Keratinocyte (primary cell): ENCODE measurements at regions not wholly inside any gene's neighbourhood (a gene's known extent, or its start where the extent isn't known, plus 50 kb on each side); places are given as distances from the start of the nearest gene placed in this dataset.

ENCODE experiments used
- DNase-seq: peaks from one replicate; pipeline ENCODE4 v3.0.0-alpha.2; 2011; ENCODE audit warnings: low read depth, missing footprints, low spot score
- FAIRE-seq: peaks from 2 replicates; lab custom pipeline; 2011; peaks lifted over from hg19 to GRCh38; lab: Jason Lieb, UNC
- H2AFZ ChIP-seq: 2 replicates; pipeline ENCODE4 v1.6.0; 2012; ENCODE audit warnings: low read length, control low read depth, inconsistent platforms; ENCODE audit not compliant: control insufficient read depth
- H3K27ac ChIP-seq: 2 replicates; pipeline ENCODE4 v1.5.1; 2011; ENCODE audit warnings: low read length; ENCODE audit not compliant: control insufficient read depth, insufficient read depth
- H3K27me3 ChIP-seq: 3 replicates; pipeline ENCODE4 v1.6.0; 2011; ENCODE audit warnings: low read length; ENCODE audit not compliant: control insufficient read depth, insufficient read depth; ENCODE audit errors: extremely low read depth
- H3K36me3 ChIP-seq, 2 experiments: 2 replicates in 1 of 2; 3 replicates in 1 of 2; pipeline ENCODE4 v1.5.1; 2011; ENCODE audit warnings: low read length in 2 of 2, mild to moderate bottlenecking in 1 of 2; ENCODE audit not compliant: control insufficient read depth in 2 of 2, insufficient read depth in 2 of 2; ENCODE audit errors: extremely low read depth in 1 of 2
- H3K4me1 ChIP-seq: 3 replicates; pipeline ENCODE4 v1.5.1; 2011; ENCODE audit warnings: low read length; ENCODE audit not compliant: control insufficient read depth, insufficient read depth; ENCODE audit errors: extremely low read depth
- H3K4me2 ChIP-seq: 3 replicates; pipeline ENCODE4 v1.6.0; 2011; ENCODE audit warnings: low read depth, low read length; ENCODE audit not compliant: control insufficient read depth, insufficient read depth; ENCODE audit errors: extremely low read depth
- H3K4me3 ChIP-seq, 3 experiments: fragments of 200-600 bp in 1 of 3; sonication (generic) in 1 of 3; 2 replicates in 2 of 3; 3 replicates in 1 of 3; pipeline ENCODE4 v1.5.1; 2011 to 2016; ENCODE audit warnings: low read length in 3 of 3, mild to moderate bottlenecking in 3 of 3, control low read depth in 2 of 3, inconsistent platforms in 1 of 3, low read depth in 1 of 3, mixed read lengths in 1 of 3, mixed run types in 1 of 3, moderate library complexity in 1 of 3; ENCODE audit not compliant: control insufficient read depth in 2 of 3, insufficient read depth in 2 of 3; ENCODE audit errors: extremely low read depth in 1 of 3
- H3K79me2 ChIP-seq: 2 replicates; pipeline ENCODE4 v1.6.0; 2012; ENCODE audit warnings: low read length; ENCODE audit not compliant: control insufficient read depth, insufficient read depth
- H3K9ac ChIP-seq: 3 replicates; pipeline ENCODE4 v1.6.0; 2011; ENCODE audit warnings: low read length; ENCODE audit not compliant: control insufficient read depth, insufficient read depth; ENCODE audit errors: extremely low read depth
- H3K9me1 ChIP-seq: 3 replicates; pipeline ENCODE4 v1.6.0; 2011; ENCODE audit warnings: low read length; ENCODE audit not compliant: control insufficient read depth, insufficient read depth; ENCODE audit errors: extremely low read depth
- H3K9me3 ChIP-seq: 2 replicates; pipeline ENCODE4 v1.5.1; 2012; ENCODE audit warnings: low read depth, low read length; ENCODE audit not compliant: control insufficient read depth
- H4K20me1 ChIP-seq: 3 replicates; pipeline ENCODE4 v1.6.0; 2011; ENCODE audit warnings: low read length; ENCODE audit not compliant: control insufficient read depth, insufficient read depth; ENCODE audit errors: extremely low read depth
- EZH2 ChIP-seq: IDR thresholded peaks from one replicate; pipeline ENCODE4 v1.6.1; 2012; ENCODE audit warnings: inconsistent platforms, mild to moderate bottlenecking, low read length, moderate library complexity
- dilution Hi-C: fragments of 300-500 bp; cut with MboI; formaldehyde crosslinking; loops from one replicate; pipeline ENCODE4 v1.7.0; 2020; ENCODE audit warnings: low sequenced_read_pairs; ENCODE audit not compliant: extremely low pct_ligation_motif_present
- TF ChIP-seq, protein P1 (sequence below), 3 experiments: IDR thresholded peaks in 1 of 3; conservative IDR thresholded peaks in 1 of 3; optimal IDR thresholded peaks in 1 of 3; 2 replicates in 2 of 3; 3 replicates in 1 of 3; pipeline versions ENCODE3 to v1.5.1; 2011; ENCODE audit warnings: low read length in 3 of 3, mild to moderate bottlenecking in 3 of 3, moderate library complexity in 2 of 3, control low read depth in 1 of 3, inconsistent platforms in 1 of 3; ENCODE audit not compliant: insufficient read depth in 2 of 3; ENCODE audit errors: extremely low read depth in 1 of 3

DNA sequence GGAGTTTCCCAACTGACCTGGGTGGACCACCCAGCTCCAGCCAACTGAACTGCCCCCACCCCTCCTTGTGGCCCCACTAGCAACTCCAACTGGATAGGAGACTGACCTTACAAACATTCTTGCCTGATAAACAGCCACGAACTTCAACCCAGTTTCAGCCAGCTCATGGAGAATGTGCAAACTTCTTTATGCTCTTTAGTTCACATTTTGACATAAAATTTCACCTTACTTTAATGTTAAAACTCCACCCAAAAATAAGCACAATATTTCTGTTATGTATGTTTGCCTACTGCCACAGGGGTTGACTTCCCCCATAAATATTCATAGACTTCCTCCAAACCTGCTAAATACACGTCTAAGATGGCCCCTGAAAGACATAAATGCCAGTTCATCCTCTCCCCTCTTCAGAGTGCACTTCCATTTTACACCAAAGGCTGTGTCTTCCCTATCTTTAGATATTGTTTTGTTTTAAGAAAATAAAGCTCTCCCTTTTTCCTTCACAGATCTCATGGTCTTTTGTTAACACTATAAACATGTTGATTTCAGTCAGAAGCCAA is 643.7 kb downstream of the EPM2A start:
- Histone ChIP-seq H3K36me3 (no peaks in the 10 kb centered on the region), H3K9me3 (no peaks in the 10 kb centered on the region), H2AFZ (no peak overlapping the region), H3K27me3 (peaks cover 5% of the 10 kb centered on the region), H3K27ac (no peak overlapping the region), H3K9me1 (no peaks in the 10 kb centered on the region), H3K4me3 (no peak overlapping the region), H4K20me1 (no peaks in the 10 kb centered on the region), H3K9ac (no peak overlapping the region), H3K4me1 (no peaks in the 10 kb centered on the region), H3K79me2 (no peaks in the 10 kb centered on the region), H3K4me2 (no peak overlapping the region)
- FAIRE-seq: no peak
- dilution Hi-C loops: no loop called here
- TF ChIP-seq EZH2: no peak
- DNase-seq: no peak

DNA sequence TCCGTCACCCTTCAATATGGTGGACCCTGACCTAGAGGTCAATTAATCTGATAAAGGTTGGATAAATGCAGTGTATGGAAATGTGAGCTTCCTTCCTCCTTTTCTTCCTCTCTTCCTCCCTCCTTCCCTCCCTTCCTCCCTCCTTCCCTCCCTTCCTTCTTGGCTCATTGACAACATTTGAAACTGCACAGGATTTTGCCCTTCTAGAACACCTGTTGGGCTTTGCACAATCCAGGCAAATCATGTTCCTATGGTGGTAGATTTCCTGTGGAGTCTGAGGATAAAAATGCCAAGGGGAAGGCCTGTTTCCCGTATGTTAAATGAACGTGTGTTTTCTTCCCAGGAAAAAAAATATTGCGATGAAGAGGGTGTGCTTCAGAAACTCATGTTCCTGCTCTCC is 642.8 kb downstream of the EPM2A start:
- H4K20me1 ChIP-seq: no peaks in the 10 kb centered on the region
- FAIRE-seq (no peak), DNase-seq (no peak)
- H3K9me3 ChIP-seq: no peaks in the 10 kb centered on the region
- dilution Hi-C loops: no loop called here
- H2AFZ ChIP-seq: no peak overlapping the region
- no peak overlapping the region for H3K4me3 ChIP-seq
- H3K4me2 ChIP-seq: no peak overlapping the region
- no peak overlapping the region for H3K9ac ChIP-seq
- no peak overlapping the region for H3K27ac ChIP-seq
- H3K4me1 ChIP-seq: no peaks in the 10 kb centered on the region
- TF ChIP-seq EZH2: no peak
- TF ChIP-seq, protein P1, sequence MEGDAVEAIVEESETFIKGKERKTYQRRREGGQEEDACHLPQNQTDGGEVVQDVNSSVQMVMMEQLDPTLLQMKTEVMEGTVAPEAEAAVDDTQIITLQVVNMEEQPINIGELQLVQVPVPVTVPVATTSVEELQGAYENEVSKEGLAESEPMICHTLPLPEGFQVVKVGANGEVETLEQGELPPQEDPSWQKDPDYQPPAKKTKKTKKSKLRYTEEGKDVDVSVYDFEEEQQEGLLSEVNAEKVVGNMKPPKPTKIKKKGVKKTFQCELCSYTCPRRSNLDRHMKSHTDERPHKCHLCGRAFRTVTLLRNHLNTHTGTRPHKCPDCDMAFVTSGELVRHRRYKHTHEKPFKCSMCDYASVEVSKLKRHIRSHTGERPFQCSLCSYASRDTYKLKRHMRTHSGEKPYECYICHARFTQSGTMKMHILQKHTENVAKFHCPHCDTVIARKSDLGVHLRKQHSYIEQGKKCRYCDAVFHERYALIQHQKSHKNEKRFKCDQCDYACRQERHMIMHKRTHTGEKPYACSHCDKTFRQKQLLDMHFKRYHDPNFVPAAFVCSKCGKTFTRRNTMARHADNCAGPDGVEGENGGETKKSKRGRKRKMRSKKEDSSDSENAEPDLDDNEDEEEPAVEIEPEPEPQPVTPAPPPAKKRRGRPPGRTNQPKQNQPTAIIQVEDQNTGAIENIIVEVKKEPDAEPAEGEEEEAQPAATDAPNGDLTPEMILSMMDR (optimal IDR thresholded peaks at IDR 0.05 in 1 of 3, IDR thresholded peaks at IDR 0.05 in 1 of 3, conservative IDR thresholded peaks at IDR 0.05 in 1 of 3; ENCODE audit: extremely low read depth in 1 of 3, insufficient read depth in 2 of 3, low read length in 3 of 3): no peak
- H3K9me1 ChIP-seq: no peaks in the 10 kb centered on the region
- H3K36me3 ChIP-seq: no peaks in the 10 kb centered on the region
- H3K27me3 ChIP-seq: peaks cover 5% of the 10 kb centered on the region
- H3K79me2 ChIP-seq: no peaks in the 10 kb centered on the region

DNA sequence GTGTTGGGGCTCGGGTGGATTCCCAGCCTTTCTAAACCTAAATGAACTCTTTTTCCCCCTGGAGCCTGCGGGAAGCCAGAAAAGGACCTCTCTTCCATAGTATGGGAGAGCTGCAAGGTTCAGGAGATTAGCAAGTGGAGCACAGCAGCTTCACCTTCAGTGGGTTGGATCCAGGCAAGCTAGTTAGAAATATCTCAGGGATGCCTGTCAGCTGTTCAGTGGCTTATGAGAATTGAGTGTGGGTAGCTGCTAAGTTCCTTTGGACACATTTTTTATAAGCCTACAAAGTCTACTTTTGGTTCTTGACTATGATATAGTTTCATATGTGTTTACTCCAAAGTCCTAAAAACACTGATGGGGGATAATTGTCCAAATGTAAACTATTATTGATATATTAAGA is 642.1 kb downstream of the EPM2A start:
- Histone ChIP-seq H3K9me3 (no peaks in the 10 kb centered on the region), H2AFZ (no peak overlapping the region), H4K20me1 (no peaks in the 10 kb centered on the region), H3K9me1 (no peaks in the 10 kb centered on the region), H3K27ac (no peak overlapping the region), H3K9ac (no peak overlapping the region), H3K4me2 (no peak overlapping the region), H3K4me3 (no peak overlapping the region), H3K36me3 (no peaks in the 10 kb centered on the region), H3K79me2 (no peaks in the 10 kb centered on the region), H3K27me3 (peaks cover 5% of the 10 kb centered on the region), H3K4me1 (no peaks in the 10 kb centered on the region)
- DNase-seq (no peak), FAIRE-seq (no peak)
- TF ChIP-seq, protein P1 (optimal IDR thresholded peaks at IDR 0.05 in 1 of 3, IDR thresholded peaks at IDR 0.05 in 1 of 3, conservative IDR thresholded peaks at IDR 0.05 in 1 of 3; ENCODE audit: extremely low read depth in 1 of 3, insufficient read depth in 2 of 3, low read length in 3 of 3): no peak
- no peak for TF ChIP-seq EZH2
- dilution Hi-C loops: no loop called here
